LoVo (cell line): ENCODE measurements at regions not wholly inside any gene's neighbourhood (a gene's known extent, or its start where the extent isn't known, plus 50 kb on each side); places are given as distances from the start of the nearest gene placed in this dataset.
"Not testable (repeated sequence)": the region's sequence is repeated elsewhere in the genome, so short reads cannot be mapped to it uniquely, and the experiment has no call there.

Experiments
- DNase-seq: peaks from one replicate; pipeline ENCODE4 v3.0.0-alpha.2; 2016; ENCODE audit warnings: low spot score

DNA sequence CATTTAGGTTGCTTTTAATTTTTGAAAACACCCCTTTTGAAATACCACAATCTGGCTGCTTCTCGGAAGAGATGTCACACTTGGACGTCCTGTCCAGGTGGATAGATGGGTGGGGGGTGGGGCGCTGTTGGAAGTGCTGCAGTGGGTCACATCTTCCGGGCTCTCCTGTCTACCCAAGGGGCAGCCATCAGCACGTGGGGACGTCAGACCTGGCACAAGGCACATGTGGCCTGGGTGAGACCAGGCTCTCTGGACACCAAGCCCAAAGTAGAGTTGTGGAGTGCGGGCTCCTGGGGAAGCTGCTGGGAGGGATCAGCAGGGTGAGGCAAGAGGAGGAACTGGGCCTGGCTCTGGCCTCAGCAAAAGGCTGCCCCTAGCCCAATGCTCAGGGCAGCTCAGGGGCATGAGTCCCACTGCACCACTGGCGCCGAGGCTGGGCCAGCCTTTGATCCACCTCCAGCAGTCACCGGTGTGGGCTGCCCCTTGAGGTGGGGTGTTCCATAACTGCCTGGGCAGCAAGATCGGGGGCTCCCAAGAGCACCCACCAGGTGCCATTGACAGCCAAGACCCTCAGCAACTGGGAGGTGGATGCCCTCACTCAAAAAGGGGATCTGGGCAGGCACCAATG is 68.6 kb upstream of the CCND1 start:
- DNase-seq, result no peak

DNA sequence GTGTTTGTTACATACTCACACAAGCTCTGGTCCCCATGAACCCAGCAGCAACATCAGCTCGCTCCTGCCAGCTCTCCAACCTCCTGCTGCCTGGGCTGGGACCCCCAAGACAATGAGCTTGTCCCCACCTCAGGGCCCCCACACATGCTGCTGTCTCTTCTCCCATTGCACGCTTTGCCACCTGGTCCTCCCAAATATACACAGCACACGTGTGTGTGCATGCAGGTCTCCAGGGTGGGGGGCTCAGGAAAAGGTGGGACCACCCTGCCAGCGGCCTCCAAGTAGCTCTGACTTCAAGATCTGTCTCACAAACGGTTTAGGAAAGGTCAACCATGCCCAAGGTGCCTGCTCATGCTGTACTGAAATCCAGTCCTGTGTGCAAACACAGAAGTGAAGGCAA is 68.1 kb upstream of the CCND1 start:
- no peak for DNase-seq

DNA sequence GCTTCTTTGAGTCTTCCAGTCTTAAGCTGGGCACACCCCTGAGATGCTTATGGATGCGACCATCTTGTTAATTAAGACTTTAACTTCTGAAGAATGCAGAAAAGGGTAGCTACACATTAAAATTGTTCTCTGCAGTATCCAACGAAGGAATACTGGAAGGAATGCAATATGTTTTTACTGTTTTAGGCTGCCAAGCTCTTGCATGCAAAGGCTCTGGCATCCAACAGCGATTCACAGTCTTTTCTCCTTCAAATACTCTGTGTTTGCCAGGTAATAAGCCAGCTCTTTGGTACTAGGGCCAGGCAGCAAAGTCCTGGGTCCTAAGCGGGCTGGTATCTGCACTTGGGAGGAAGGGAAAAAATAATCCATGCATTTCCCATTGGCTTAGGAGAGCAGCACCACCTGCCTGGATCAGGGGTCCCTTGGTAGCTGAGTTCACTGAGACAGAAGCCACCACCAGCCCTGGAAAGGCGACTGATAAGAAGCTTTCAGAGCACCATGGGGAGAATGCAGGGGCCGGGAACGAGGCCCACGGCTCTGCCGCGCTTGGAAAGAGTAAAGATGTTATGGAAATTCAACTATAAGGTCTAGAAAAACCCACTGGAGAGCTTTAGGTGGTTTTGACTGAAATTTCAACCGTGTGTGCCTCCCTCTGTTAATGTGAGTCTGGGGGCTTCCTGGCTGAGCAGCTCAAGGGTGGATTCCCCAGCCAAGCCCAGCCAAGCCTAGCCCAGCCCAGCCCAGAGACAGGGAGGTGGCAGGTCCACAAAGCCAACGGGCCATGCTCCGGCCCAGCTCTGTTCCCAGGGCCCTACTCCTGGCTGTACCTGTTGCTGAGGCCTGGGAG is 67.0 kb upstream of the CCND1 start:
- DNase-seq, result no peak

DNA sequence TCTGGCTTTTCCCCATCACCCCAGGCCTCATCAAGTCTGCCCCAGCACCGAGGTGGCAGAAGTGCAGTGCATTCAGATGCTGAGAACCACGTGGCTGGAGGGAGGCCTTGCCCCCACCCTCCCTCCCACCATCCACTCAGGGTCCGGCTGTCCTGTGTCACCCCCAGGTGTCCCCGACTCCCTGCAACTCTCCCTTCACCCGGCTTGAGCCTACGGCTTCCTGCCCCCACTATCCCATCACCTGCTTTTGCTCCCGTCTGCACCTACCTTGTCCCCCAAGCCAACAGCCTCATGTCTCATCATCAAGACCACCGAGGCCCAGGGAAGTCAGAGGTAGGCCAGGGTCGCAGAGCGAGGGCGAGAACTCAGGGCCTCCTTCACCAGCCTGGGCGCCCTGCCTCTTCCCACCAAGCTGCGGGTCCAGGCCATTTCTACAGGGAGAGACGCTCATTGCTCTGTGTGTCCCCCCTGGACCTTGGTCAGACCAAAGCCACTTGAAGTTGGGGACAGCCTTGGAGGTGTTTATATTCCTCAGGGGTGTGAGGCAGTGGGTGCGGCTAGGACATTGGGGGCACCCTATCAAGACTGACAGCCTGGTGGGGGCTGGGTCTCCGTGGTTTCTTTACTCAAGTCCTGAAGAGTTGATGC is 66.2 kb upstream of the CCND1 start:
- no peak for DNase-seq

DNA sequence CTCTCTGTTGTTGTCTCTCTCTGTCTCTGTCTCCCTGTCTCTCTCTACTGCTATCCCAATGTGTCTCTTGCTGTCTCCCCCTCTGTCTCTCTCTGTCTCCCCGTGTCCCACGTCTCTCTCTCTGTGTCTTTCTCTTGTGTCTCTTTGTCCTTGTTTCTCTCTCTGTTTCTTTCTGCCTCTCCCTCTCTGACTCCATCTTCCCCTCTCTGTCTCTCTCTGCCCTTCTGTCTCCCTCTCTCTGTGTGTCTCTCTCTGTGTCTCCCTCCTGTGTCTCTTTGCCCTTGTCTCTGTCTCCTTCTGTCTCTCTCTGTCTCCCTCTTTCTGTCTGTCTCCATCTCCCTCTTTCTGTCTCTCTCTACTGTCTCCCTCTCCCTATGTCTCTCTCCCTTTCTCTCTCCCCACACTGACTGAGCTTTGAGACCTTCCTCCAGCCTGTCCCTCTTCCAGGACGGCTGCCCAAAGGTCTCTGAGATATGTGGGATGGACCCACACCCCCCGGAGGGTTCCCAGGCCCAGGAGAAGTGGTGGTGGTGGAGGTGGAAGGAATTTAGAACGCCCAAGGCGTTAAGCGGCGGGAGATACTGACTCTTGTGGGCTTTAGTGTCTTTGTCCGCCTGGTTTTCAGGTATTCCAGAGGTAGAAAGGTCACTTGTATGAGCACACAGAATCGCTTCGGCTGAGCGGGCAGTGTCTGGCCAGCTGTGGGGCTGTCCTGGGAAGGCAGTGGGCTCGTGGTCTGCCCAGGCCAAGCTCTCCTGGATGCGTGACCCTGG is 65.5 kb upstream of the CCND1 start:
- no peak for DNase-seq

DNA sequence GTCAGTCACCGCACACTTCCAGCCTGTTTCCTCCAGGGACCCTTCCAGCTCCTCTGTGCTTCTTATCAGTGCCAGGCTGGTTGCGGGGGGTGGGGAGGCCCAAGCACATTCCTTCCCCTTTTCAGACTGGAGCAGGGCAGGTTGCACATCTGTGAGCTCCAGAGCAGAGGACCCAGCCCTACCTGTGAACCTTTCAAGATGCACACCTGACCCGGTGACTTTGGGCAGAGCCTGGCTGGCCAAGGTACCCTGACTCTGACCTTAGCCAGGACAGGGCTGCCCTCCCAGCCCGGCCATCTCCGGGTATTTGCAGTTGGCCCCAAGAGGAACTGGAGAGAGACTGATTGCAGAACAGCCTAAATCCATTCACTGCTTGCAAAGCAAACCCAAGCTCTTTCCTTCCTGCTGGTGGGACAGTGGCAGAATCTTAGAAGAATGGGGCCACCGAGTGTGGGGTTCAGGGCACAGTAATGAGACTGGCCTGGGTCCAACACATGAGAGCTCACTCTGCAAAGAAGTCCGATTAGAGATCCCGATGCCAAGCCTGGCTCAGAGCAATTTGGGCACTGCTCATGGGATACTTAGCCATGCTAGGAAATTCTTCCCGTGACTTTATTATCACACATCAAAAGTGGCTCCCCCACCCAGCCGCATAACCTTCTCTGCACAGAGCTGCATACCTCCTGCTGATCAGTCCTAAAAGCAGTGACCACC is 64.7 kb upstream of the CCND1 start:
- no peak for DNase-seq

DNA sequence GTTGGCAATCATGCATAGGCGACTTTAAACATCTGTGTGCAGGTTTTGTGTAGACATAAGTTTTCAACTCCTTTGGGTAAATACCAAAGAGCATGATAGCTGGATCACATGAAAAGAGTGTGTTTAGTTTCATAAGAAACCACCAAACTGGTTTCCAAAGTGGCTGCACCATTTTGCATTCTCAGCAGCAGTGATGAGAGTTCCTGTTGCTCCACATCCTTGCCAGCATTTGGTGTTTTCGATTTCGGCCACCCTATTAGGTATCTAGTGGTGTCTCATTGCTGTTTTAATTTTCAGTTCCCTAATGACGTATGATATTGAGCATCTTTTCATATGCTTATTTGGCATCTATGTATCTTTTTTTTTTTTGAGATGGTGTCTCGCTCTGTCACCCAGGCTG is 62.8 kb upstream of the CCND1 start:
- no peak for DNase-seq

DNA sequence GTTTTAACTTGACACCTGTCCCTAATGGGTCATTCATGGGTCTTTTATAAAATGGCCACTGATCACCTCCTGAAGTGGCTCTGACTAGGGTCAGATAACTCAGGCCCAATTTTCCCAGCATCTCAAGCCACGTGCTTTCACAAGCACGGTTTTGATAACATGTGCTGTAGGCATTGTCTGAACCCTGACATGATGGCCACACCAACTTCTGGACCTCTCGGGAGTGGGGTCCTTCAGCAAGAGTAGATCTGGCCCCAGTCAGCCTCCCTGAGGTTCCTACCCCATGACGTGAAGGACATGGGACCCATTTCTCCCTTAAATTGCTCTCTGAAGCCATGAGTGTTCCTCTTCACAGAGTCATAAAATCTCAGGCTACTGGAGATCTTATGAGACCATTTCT is 60.4 kb upstream of the CCND1 start:
- no peak for DNase-seq

DNA sequence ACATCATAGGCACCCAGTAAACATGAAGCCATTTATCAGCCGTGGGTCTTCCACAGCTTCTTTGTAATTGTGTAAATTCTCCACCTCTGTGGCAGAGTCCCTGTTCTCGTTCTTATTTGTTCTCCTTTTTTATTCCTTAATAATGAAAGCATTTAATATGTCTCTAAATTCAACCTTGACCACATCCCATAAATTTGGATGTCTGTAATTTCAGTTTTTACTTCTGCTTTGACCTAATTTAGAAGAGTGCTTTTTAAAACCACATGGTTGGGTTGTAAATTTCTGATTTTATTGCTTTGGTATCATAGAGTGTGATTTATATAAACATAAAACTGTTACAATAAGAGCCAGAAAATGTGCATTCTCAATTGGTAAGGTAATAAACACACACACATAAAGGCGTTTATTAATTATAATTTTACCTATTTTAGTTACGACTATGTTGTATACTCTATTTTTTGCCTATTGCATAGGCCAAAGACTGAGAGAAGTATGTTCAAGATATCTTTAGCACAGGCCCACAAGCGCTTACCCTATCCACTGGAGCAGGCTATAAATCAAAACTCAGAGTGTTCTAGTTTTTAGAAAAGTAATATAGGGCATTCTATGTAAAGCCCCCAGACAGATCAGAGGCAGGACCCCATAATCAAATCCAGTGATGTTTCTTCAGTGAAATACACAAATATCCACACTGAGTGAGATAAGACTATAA is 58.0 kb upstream of the CCND1 start:
- DNase-seq, result no peak

DNA sequence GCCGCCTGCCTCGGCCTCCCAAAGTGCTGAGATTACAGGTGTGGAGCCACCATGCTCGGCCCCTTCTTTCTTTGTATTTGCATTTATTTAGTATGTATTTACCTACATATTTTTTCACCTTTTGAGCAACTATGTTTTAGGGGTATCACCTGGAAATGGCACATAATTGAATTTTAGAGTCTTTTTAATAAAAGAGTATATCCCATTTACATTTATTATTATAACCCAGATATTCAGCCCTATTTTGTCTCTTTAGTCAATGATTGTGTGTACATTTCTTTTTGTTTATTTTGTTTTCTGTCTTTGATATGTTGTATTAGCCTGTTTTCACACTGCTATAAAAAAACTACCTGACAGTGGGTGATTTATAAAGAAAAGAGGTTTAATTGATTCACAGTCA is 56.8 kb upstream of the CCND1 start:
- no peak for DNase-seq

DNA sequence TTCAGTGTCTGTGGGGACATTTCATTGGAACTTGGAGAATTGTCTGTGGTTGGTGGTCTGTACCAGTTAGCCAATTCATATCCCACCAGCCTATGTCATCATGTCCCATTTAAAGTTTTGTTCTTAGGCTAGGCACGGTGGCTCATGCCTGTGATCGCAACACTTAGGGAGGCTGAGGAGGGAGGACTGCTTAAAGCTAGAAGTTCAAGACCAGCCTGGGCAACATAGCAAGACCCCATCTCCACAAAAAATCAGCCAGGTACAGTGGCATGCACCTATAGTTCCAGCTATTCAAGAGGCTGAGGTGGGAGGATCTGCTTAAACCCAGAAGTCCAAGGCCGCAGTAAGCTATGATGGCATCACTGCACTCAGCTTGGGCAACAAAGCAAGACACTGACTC is 55.6 kb upstream of the CCND1 start:
- no peak for DNase-seq

DNA sequence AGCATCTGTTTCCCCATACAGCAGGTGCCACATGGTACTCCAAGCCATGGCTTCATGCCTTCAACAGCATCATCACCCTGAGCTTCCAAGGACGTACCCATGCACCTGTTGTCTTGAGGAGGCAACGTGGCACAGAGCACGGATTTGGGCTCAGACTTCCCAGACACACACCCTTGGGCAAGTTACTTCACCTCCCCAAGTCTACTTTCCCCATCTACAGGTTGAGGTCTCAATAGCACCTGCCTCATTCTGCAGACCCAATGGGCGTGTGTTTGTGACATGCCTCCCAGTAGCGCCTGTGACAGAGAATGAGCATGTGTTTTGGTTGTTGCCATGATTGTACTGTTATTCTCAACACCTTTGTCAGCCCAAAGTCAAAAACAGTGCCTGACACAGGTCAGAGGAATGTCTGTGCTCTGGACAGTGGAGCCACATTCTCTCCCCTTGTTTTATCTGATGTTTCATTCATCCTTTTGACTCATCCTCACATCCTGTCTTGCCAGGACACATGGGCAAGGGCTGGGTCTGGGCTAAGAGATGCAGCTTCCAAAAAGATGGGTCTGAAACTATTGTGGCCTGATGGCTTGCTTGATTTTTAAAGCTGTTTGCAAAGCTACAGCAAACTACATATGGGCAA is 53.4 kb upstream of the CCND1 start:
- no peak for DNase-seq

DNA sequence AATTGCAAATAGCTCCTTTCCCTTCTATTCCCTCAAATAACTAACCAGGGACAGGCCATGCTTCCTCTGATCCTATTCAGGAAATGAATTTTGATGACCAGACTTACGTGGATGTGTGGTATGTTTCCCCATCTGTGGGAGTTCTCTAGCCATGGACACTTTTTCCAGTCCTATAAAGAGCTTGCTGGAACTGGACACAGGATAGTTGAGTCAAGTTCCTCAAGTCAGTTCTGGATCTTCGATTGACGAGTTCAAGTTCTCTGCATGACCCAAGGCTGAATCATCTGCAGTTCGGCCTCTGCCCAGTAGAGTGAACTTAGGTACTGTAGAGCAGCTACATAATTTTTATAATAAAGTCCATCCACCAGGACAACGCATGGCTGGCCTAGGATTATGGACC is 52.7 kb upstream of the CCND1 start:
- peak; percentile 16 for DNase-seq

DNA sequence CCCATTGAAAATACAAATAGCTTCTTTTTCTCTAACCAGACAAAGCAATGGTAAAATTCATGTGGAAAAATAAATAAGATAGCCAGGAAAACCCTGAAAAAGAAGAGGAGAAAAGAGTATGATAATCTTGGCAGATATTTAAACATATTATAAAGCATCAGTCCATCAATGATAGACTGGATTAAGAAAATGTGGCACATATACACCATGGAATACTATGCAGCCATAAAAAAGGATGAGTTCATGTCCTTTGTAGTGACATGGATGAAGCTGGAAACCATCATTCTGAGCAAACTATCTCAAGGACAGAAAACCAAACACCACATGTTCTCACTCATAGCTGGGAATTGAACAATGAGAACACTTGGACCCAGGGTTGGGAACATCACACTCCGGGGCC is 50.9 kb upstream of the CCND1 start:
- DNase-seq, result not testable (repeated sequence)
